SK-N-MC (cell line): ENCODE measurements at regions not wholly inside any gene's neighbourhood (a gene's known extent, or its start where the extent isn't known, plus 50 kb on each side); places are given as distances from the start of the nearest gene placed in this dataset.
"Not testable (repeated sequence)": the region's sequence is repeated elsewhere in the genome, so short reads cannot be mapped to it uniquely, and the experiment has no call there.

Source experiments
- DNase-seq: peaks from one replicate; pipeline ENCODE4 v3.0.0-alpha.2; 2011; ENCODE audit warnings: low read depth, low spot score
- H3K27ac ChIP-seq: fragments of 200-600 bp; sonication (generic); 2 replicates; pipeline ENCODE4 v1.5.1; 2016; ENCODE audit warnings: mixed run types
- H3K36me3 ChIP-seq: fragments of 200-600 bp; sonication (generic); 2 replicates; pipeline ENCODE4 v1.6.1; 2017; ENCODE audit warnings: antibody characterized with exemption, low read length, mixed read lengths; ENCODE audit not compliant: insufficient read depth
- H3K4me3 ChIP-seq: fragments of 200-600 bp; sonication (generic); 2 replicates; pipeline ENCODE4 v1.5.1; 2016
- H3K9ac ChIP-seq: fragments of 200-600 bp; sonication (generic); 2 replicates; pipeline ENCODE4 v1.8.0; 2017; ENCODE audit warnings: mixed run types, mixed read lengths; ENCODE audit not compliant: insufficient read length
- H3K9me3 ChIP-seq: fragments of 200-600 bp; sonication (generic); 2 replicates; pipeline ENCODE4 v1.6.1; 2017; ENCODE audit warnings: low read depth, mild to moderate bottlenecking, antibody characterized with exemption, low read length, moderate library complexity, mixed read lengths
- EZH2 ChIP-seq: fragments of 200-600 bp; sonication (generic); IDR thresholded peaks from one replicate; pipeline ENCODE4 v1.6.1; 2017; ENCODE audit warnings: antibody characterized with exemption
- FOXP2 ChIP-seq: optimal IDR thresholded peaks from 2 replicates; pipeline ENCODE3; 2011; ENCODE audit warnings: mild to moderate bottlenecking, moderate library complexity; ENCODE audit not compliant: insufficient read depth; ENCODE audit errors: extremely low read length, control extremely low read depth
- POLR2AphosphoS5 ChIP-seq: IDR thresholded peaks from 2 replicates; pipeline ENCODE4 v1.6.1; 2012; ENCODE audit warnings: mild to moderate bottlenecking, low read depth, low read length, borderline replicate concordance

DNA sequence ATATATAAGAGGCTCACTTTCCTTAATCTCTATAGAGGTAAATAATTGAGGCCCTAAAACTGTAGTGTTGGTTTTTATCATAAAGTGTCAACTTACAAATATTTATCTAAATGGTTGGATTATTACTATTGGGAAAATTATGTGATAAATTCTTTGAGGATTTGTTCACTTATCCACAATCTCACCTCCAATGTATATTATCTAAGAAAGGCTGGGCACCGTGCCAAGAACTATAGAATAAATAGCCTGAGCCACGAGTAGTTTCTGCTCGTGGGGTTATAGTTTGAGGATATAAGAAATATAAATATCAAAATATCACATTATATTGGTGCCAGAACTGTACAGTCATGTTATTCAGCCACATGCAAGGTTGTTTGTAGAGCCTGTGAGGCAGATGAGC is 177.9 kb downstream of the VEGFC start:
- H3K4me3 ChIP-seq: no peak overlapping the region
- no peak overlapping the region for H3K27ac ChIP-seq
- DNase-seq: no peak
- TF ChIP-seq FOXP2: no peak
- TF ChIP-seq EZH2: no peak
- TF ChIP-seq POLR2AphosphoS5: no peak
- H3K9ac ChIP-seq: no peak overlapping the region
- H3K36me3 ChIP-seq: no peaks in the 10 kb centered on the region
- no peaks in the 10 kb centered on the region for H3K9me3 ChIP-seq

DNA sequence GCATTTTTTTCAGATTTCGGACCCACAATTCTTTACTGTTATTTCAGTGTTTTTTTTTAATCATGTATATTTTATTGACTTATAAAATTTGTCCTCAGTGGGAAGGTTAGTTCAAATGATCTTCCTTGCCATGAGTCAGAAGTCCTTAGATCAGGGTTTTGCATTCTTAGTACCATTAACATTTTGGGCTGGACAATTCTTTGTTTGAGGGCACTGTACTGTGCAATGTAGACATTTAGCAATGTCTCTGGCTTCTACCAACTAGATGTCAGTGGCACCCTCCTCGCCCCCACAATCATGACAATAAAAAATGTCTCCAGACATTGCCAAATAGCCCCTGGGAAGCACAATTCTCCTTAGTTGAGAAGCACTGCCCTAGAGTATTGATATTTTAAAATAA is 176.6 kb downstream of the VEGFC start:
- H3K9ac ChIP-seq: no peak overlapping the region
- H3K4me3 ChIP-seq: no peak overlapping the region
- DNase-seq: no peak
- no peaks in the 10 kb centered on the region for H3K36me3 ChIP-seq
- TF ChIP-seq POLR2AphosphoS5 (no peak), FOXP2 (no peak), EZH2 (no peak)
- no peak overlapping the region for H3K27ac ChIP-seq
- no peaks in the 10 kb centered on the region for H3K9me3 ChIP-seq

DNA sequence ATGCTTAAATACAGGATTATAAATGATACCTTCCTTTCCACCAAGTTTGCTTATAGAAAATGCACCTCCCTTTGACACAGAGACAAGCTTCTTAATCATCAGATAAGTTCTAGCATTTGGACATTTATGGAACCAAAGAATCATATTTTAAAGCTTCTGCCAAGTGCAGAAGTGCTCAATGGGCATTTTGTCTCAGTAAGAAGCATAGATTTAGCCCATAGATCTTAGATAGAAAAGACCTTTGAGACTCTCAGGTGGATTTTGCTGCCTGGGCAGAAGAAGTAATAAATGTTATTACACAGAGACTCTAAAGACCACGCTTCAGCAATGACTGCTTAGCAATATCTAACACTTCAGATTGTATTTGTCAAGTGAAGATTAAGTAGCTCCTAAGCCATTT is 174.6 kb downstream of the VEGFC start:
- H3K27ac ChIP-seq: no peak overlapping the region
- no peak overlapping the region for H3K4me3 ChIP-seq
- H3K9ac ChIP-seq: no peak overlapping the region
- no peak for DNase-seq
- no peak for TF ChIP-seq EZH2
- no peak for TF ChIP-seq POLR2AphosphoS5
- TF ChIP-seq FOXP2: no peak
- no peaks in the 10 kb centered on the region for H3K9me3 ChIP-seq
- no peaks in the 10 kb centered on the region for H3K36me3 ChIP-seq

DNA sequence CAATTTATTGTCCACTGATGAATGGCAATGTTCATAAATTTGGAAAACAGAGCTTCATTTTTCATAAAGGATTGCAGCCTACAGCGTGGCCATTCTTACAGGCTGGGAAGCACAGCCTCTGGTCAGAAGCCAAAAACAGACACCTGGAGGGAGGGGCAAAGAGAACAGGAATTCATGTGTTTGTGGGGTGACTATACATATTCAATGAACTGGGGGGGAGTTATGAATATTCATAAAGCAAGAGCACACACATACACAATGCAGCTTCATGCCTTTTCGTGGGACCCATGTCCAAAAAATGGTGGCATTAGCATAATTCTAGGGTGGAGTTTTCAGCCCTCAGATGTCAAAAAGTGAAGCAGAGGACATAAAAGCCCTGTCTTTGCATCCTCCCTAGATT is 173.3 kb downstream of the VEGFC start:
- Histone ChIP-seq H3K9ac (no peak overlapping the region), H3K9me3 (no peaks in the 10 kb centered on the region), H3K4me3 (no peak overlapping the region), H3K36me3 (no peaks in the 10 kb centered on the region), H3K27ac (no peak overlapping the region)
- DNase-seq: no peak
- TF ChIP-seq POLR2AphosphoS5 (no peak), EZH2 (no peak), FOXP2 (no peak)

DNA sequence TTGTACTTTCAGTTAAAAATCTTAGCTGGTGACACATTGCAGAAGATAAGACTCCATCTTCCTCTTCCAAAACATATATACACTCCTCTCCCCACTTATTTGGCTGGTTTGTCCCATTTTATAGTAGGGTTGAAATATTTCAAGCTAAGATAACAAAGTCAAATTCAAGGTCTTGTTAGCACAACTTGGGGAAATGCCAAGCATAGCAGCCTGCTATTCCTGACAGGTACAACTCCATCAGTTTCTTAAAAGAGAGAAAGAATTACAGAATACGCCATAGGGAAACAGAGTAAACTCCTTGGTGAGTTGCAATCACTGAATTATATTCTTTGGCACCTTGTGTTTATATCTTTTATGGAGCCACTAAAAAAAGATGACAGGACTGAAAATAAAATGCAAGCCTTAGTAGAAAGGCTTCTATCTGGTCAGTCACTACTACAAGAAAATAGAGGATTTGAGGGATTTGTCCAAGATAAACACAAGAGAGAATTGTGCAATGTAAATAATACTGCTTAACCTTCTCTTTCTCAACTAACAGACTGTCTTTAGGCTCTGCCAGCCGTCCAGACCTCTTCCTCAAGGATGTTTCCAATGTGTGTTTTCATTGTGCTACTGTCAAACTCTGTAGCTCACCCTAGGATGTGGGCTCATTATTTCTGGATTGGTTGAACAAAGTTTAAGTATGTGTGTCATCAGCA is 170.3 kb downstream of the VEGFC start:
- H3K4me3 ChIP-seq: no peak overlapping the region
- TF ChIP-seq EZH2: no peak
- no peak for TF ChIP-seq POLR2AphosphoS5
- TF ChIP-seq FOXP2: no peak
- H3K27ac ChIP-seq: no peak overlapping the region
- H3K36me3 ChIP-seq: no peaks in the 10 kb centered on the region
- no peak overlapping the region for H3K9ac ChIP-seq
- DNase-seq: no peak
- H3K9me3 ChIP-seq: no peaks in the 10 kb centered on the region

DNA sequence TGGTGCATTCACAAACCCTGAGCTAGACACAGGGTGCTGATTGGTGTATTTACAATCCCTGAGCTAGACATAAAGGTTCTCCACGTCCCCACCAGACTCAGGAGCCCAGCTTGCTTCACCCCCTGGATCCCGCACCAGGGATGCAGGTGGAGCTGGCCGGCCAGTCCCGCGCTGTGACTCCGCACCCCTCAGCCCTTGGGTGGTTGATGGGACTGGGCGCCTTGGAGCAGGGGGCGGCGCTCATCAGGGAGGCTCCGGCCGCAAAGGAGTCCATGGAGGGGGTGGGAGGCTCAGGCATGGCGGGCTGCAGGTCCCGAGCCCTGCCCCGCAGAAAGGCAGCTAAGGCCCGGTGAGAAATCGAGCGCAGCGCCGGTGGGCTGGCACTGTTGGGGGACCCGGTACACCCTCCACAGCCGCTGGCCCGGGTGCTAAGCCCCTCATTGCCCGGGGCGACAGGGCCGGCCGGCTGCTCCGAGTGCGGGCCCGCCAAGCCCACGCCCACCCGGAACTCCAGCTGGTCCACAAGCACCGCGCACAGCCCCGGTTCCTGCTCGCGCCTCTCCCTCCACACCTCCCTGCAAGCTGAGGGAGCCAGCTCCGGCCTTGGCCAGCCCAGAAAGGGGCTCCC is 167.6 kb downstream of the VEGFC start:
- H3K4me3 ChIP-seq, DNase-seq, H3K27ac ChIP-seq, H3K9me3 ChIP-seq, H3K9ac ChIP-seq, H3K36me3 ChIP-seq: not testable (repeated sequence)

DNA sequence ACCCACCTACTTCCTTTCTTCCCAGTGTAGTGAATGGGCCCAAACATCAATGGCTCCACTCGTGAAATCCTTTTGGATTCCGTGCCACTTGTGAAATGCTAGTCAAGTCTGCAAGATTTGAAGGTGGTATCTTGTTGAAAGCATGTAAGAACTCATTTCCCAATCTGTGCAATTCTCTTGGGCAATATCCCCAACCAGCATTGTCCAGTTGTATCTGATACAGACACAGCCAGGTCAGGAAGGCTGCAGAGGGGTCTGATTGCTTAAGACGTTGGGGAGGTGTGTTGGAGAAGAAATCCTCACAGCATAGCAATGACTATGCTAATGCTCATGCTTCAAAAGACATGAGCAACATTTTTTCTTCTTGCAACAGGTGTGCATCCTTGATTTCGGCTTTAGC is 164.8 kb downstream of the VEGFC start:
- no peak overlapping the region for H3K9ac ChIP-seq
- TF ChIP-seq POLR2AphosphoS5 (no peak), FOXP2 (no peak), EZH2 (no peak)
- DNase-seq: no peak
- H3K4me3 ChIP-seq: no peak overlapping the region
- H3K9me3 ChIP-seq: no peaks in the 10 kb centered on the region
- H3K27ac ChIP-seq: no peak overlapping the region
- H3K36me3 ChIP-seq: no peaks in the 10 kb centered on the region

DNA sequence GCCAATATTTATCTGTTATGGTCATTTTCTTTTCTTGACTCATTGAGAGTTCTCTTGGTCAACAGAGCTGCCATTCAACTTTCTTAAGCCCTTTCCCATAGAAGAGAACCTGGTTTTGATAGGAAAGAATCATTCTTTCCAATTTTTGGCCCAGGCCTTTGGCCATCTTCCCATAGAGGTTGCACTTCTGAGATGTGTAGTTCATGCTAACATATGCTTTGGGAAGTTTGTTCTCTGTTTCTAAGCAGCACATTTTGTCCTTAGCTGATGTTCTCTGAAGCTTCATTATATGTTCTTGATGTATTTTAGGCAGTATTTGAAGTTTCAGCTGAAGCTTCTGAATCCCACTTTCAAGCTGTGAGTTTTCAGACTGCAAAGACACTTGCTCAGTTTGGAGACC is 161.1 kb downstream of the VEGFC start:
- no peak for DNase-seq
- TF ChIP-seq FOXP2 (no peak), EZH2 (no peak), POLR2AphosphoS5 (no peak)
- Histone ChIP-seq H3K36me3 (no peaks in the 10 kb centered on the region), H3K4me3 (no peak overlapping the region), H3K27ac (no peak overlapping the region), H3K9me3 (no peaks in the 10 kb centered on the region), H3K9ac (no peak overlapping the region)
